HG02840 (cell line): ENCODE measurements at regions not wholly inside any gene's neighbourhood (a gene's known extent, or its start where the extent isn't known, plus 50 kb on each side); places are given as distances from the start of the nearest gene placed in this dataset.
"Not testable (repeated sequence)": the region's sequence is repeated elsewhere in the genome, so short reads cannot be mapped to it uniquely, and the experiment has no call there.

Experiments
- ATAC-seq: cut with Tn5 transposase; IDR thresholded peaks from one replicate; pipeline ENCODE4 v1.9.1; 2021; ENCODE audit warnings: mild to moderate bottlenecking, moderate library complexity, moderate number of reproducible peaks; ENCODE audit not compliant: unreplicated experiment, low FRiP score

GRCh38 chr2:54065411-54065810 is 50.0 kb upstream of the ACYP2 start:
- no peak for ATAC-seq

- no peak for ATAC-seq
Observed at GRCh38 chr2:54063967-54064535, 51.4 kb upstream of the ACYP2 start.

GRCh38 chr2:54062401-54062800 is 53.0 kb upstream of the ACYP2 start:
- ATAC-seq = no peak

GRCh38 chr2:54061272-54061671 is 54.1 kb upstream of the ACYP2 start:
- ATAC-seq = no peak

GRCh38 chr2:54059986-54060385 is 55.4 kb upstream of the ACYP2 start:
- ATAC-seq = no peak

GRCh38 chr2:54059504-54059903 is 55.9 kb upstream of the ACYP2 start:
- ATAC-seq = no peak

- ATAC-seq = no peak
Observed at GRCh38 chr2:54058449-54058848, 57.0 kb upstream of the ACYP2 start.

- ATAC-seq = no peak
Observed at GRCh38 chr2:54054774-54055173, 60.6 kb upstream of the ACYP2 start.

GRCh38 chr2:54054271-54054670 is 61.1 kb upstream of the ACYP2 start:
- peak; percentile 78 for ATAC-seq

GRCh38 chr2:54053830-54054229 is 61.6 kb upstream of the ACYP2 start:
- no peak for ATAC-seq

- ATAC-seq = no peak
Observed at GRCh38 chr2:54052825-54053718, 62.3 kb upstream of the ACYP2 start.

GRCh38 chr2:54050445-54050844 is 65.0 kb upstream of the ACYP2 start:
- ATAC-seq = no peak

- ATAC-seq = no peak
Observed at GRCh38 chr2:54049365-54049764, 66.0 kb upstream of the ACYP2 start.

- ATAC-seq = not testable (repeated sequence)
Observed at GRCh38 chr2:54048896-54049295, 66.5 kb upstream of the ACYP2 start.

GRCh38 chr2:54048117-54048785 is 67.2 kb upstream of the ACYP2 start:
- ATAC-seq = no peak

GRCh38 chr2:54047658-54048057 is 67.8 kb upstream of the ACYP2 start:
- no peak for ATAC-seq

GRCh38 chr2:54047091-54047490 is 68.3 kb upstream of the ACYP2 start:
- no peak for ATAC-seq

GRCh38 chr2:54042897-54043620 is 72.3 kb upstream of the PSME4 start:
- no peak for ATAC-seq

- no peak for ATAC-seq
Observed at GRCh38 chr2:54042341-54042740, 71.5 kb upstream of the PSME4 start.

- ATAC-seq = no peak
Observed at GRCh38 chr2:54041135-54041534, 70.3 kb upstream of the PSME4 start.

- ATAC-seq = no peak
Observed at GRCh38 chr2:54040685-54041084, 69.9 kb upstream of the PSME4 start.
